Activated CD8-positive, alpha-beta memory T cell treated with anti-CD3 and anti-CD28 coated beads for 36 hours (primary cell): ENCODE measurements at regions not wholly inside any gene's neighbourhood (a gene's known extent, or its start where the extent isn't known, plus 50 kb on each side); places are given as distances from the start of the nearest gene placed in this dataset.

Experiments used
- CTCF ChIA-PET: fragments of 350-600 bp; sonication (Branson Sonifier 250); formaldehyde crosslinking; loops from one replicate; lab custom pipeline; 2021; ENCODE audit warnings: antibody characterized with exemption; lab: Charles Lee
- POLR2A ChIA-PET: fragments of 350-600 bp; sonication (Branson Sonifier 250); formaldehyde crosslinking; loops from one replicate; lab custom pipeline; 2021; ENCODE audit warnings: antibody characterized with exemption; lab: Charles Lee

DNA sequence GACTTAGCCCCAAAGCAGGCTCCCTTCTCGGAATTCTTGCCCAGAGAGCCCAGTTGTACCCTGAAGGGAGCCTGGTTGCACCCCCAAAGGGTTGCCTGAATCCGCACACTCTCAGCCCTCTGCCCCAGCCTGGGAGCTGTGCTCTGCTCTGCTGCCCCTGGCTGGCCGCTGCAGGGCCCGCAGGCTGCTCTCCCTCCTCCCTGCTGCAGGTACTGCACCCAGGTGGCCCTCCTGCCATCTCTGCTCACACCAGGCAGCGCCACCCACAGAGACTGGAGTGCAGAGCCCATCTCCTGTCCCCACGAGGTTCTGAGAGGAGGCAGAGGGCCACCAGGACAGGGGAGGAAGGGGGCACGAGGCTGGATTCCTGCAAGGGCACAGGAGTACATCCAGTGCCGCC lies 134.2 kb upstream of the NSMCE3 start:
- ChIA-PET CTCF (no interaction called here), POLR2A (no interaction called here)

DNA sequence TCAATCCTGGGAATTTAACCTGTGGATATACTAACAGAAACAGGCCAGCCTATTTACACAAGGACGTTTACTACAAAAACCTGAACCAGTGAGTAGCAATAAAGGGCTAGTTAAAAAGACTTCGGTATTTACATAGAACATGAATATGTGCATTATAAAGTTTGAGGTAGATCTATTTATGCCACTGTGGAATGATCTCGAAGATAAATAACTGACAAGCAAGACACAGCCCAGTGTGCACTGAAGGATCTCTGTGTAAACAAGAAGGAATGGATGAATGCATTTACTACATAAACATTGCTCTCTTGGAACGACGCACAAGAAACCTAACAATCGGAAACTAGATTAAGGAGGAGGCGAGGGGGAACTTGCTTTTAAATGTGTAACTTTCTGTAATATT lies 132.0 kb upstream of the NSMCE3 start:
- ChIA-PET CTCF (no interaction called here), POLR2A (no interaction called here)

DNA sequence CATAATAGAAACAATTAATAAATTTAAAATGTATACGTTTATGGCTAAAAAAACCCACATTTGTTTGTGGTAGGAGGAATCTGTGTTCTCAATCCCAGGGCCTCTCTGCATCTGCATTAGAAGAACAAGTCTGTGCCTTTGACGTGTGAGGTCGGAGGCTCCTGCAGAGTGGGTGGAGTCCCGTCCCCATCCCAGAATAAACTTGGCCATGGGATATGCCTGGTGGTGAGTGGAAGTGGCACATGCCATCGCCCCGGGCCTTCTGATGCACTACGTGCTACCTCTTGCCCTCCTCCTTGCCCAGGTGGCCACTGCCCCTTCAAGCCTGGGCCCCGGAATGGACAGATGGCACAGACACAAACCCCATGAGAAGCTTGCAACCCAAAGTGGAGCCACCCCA lies 131.1 kb upstream of the NSMCE3 start:
- POLR2A ChIA-PET, result no interaction called here
- CTCF ChIA-PET, result no interaction called here

GRCh38 chr15:29398907-29399306 lies 129.3 kb upstream of the NSMCE3 start:
- CTCF ChIA-PET, result no interaction called here
- POLR2A ChIA-PET, result no interaction called here

GRCh38 chr15:29396176-29396811 lies 126.7 kb upstream of the NSMCE3 start:
- POLR2A ChIA-PET, result no interaction called here
- CTCF ChIA-PET, result no interaction called here

DNA sequence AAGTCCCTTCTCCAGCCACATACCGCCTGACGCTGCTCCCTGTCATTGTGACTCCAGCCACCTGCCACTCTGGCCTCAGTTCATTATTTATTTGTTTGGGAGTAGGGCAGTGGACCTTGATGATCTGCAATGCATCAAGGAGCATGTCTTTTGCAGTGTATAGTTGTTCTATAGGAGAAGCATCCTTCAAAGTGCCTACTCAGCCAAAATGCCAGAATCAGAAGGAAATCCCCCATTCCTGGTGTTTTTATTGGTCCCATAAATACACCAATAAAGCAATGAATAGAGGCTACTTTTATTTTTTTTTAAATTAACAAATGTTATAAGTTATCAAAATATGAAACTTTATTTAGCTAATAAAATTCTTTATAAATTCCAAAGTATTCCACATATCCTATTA lies 123.8 kb upstream of the NSMCE3 start:
- ChIA-PET POLR2A (no interaction called here), CTCF (no interaction called here)

GRCh38 chr15:29392358-29392757 lies 122.7 kb upstream of the NSMCE3 start:
- POLR2A ChIA-PET, result interaction anchor here (0.5 kb wide), 1 partner anchor 247 kb away, joined by 6 read pairs; no protein-coding TSS in a partner anchor
- CTCF ChIA-PET, result interaction anchor here (0.6 kb wide), 1 partner anchor 146 kb away, joined by 5 read pairs; no protein-coding TSS in a partner anchor

GRCh38 chr15:29390051-29390450 lies 120.4 kb upstream of the NSMCE3 start:
- ChIA-PET CTCF (no interaction called here), POLR2A (no interaction called here)

DNA sequence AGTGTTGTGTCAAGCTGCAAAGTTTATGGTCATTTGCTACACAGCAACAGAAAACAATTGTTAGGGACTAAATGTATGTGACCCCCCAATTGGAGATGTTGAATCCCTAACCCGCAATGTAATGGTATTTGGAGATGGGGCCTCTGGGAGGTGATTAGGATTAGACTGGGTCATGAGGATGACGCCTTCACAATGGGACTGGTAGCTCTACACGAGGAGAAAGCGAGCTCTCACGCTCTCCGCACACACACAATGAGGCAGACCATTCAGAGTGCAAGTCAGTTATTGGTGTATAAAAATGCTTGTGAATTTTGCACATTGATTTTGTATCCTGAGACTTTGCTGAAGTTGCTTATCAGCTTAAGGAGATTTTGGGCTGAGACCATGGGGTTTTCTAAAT lies 116.9 kb upstream of the NSMCE3 start:
- ChIA-PET POLR2A (no interaction called here), CTCF (no interaction called here)

DNA sequence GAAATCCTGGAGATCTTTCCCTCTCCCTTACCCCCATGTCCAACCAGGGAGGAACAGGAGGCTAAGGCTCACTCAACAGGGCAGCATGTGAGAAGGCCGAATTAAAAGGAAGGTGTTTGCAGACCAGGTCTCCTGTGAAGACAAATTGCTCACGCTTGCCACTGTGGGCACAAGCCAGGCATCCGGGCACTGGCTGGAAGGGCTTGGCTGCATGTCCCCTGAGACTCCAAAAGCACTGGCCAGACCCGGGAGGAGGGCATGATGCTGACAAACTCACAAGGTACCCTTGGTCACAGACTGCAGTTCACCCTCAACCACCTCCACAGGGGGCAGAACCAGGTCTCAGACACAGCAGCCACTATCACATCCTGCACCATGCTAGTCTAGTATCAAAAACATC lies 113.7 kb upstream of the NSMCE3 start:
- POLR2A ChIA-PET, result no interaction called here
- CTCF ChIA-PET, result no interaction called here

GRCh38 chr15:29382862-29383261 lies 113.2 kb upstream of the NSMCE3 start:
- ChIA-PET CTCF (no interaction called here), POLR2A (no interaction called here)

DNA sequence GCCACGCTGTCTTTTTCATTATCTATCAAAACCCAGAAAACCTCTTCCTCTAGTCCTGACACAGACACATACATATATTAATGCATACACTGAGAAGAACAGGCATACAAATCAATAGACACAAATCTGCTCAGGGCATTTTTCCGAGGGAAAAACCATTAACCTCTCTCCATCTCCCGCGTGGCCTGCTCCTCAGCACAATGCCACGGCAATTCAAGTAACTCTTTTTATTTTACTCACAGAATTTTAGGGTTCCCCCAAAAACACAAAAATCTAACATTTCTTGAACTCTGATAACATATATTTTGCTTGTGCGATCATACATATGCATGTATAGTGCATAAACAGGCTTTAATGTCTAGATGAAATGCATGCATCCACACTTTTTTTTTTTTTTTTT lies 110.8 kb upstream of the NSMCE3 start:
- POLR2A ChIA-PET, result no interaction called here
- CTCF ChIA-PET, result no interaction called here

- ChIA-PET POLR2A (no interaction called here), CTCF (no interaction called here)
These were observed 110.0 kb upstream of the NSMCE3 start for GRCh38 chr15:29379647-29380046.

DNA sequence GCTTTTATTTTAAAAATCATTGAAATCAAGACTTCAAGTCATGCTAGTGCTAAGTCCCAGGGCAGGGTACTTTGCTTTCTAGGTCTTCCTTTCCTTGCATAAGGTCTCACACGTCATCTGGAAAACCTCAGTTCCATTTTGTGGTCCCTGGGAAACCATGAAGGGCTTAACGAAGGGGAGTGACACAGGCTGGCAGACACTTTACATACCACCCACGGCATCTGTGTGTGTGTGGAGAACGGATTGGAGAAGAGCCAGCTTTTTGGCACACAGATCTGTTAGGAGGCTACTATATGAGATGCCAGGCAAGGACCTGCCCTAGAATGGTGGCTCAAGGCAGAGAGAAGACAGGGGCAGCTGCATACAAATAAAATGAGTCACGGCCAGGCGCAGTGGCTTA lies 107.5 kb upstream of the NSMCE3 start:
- CTCF ChIA-PET, result no interaction called here
- POLR2A ChIA-PET, result no interaction called here

DNA sequence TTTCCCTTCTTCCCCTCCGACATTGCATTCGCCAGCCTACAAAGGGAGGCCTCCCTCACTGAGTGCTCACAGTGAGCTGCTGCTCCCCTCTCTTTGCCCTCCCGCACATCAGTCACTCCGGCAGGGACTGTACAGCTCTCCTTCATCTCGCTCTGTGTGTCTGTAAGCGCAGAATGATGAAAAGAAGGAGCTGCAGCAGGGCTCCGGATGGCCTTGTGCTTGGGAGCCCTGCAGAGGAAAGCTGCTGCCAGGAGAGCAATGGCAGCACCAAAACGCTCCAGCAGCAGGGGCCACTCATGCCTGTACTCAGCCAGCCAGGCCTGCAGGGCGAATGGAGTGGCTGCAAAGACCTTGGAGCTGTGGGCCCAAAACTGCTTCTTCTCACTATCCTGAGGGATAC lies 107.0 kb upstream of the NSMCE3 start:
- CTCF ChIA-PET, result no interaction called here
- POLR2A ChIA-PET, result no interaction called here

GRCh38 chr15:29369261-29369660 lies 99.6 kb upstream of the NSMCE3 start:
- ChIA-PET CTCF (no interaction called here), POLR2A (no interaction called here)

- POLR2A ChIA-PET, result no interaction called here
- CTCF ChIA-PET, result no interaction called here
These were observed 94.9 kb upstream of the NSMCE3 start for GRCh38 chr15:29364426-29365078.

DNA sequence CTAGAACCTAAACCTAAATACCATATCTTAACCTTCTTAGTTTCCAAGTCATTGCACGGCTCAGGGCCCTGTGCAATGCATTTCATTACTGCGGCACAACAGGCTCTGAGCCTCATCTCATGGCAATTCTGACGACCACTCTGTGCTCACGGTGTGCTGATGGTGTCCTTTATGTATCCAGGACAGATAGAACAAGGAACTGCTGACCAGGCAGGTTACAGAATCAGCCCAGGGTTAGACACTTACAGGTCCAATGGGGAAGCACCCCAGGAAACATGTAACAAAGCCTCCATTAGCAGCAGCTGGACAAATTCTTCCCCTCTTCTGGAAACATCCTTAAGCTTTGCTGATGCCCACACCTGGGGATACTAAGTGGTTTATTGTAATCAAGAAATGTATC lies 91.9 kb upstream of the NSMCE3 start:
- POLR2A ChIA-PET, result no interaction called here
- CTCF ChIA-PET, result interaction anchor here (0.7 kb wide), 1 partner anchor 237 kb away, joined by 3 read pairs; no protein-coding TSS in a partner anchor

- CTCF ChIA-PET, result no interaction called here
- POLR2A ChIA-PET, result no interaction called here
These were observed 90.5 kb upstream of the NSMCE3 start for GRCh38 chr15:29360152-29360551.

GRCh38 chr15:29356786-29357185 lies 87.2 kb upstream of the NSMCE3 start:
- ChIA-PET CTCF (no interaction called here), POLR2A (no interaction called here)

DNA sequence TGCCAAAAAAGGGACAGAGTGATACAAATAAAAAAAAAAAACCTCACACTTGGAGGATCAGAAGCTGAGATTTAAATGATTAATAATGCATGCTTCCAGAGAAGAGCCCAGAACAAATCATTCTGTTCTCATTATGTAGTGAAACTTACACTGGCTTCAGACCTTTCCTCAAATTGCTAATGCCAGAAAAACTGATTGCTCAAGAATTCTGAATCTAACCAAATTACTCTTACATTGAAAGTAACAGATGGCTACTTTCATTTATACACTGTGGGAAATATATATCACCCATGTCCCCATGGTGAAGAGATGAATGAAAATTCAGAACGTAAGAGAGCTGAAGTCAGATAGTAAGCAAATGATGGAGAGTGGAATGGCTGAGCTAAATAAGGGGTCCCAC lies 85.9 kb upstream of the NSMCE3 start:
- POLR2A ChIA-PET, result no interaction called here
- CTCF ChIA-PET, result no interaction called here

DNA sequence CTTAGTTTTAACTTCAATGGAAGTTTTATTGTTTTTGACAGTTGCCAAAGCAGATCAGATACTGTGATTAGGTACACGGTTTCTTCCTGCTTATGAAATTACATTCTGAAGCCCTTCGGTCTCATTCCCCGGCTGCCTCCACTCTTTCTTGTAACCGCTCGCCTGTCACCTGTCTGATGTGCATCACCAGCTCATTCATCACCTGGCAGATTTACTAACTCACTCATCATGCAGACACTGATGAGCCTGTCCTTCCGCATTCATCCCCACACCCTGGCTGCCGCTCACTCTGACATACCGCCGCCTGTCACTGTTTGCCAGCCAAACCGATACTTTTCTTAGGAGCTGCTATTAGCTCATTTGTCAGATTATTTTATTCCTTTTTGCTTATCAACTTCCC lies 82.8 kb upstream of the NSMCE3 start:
- POLR2A ChIA-PET, result no interaction called here
- CTCF ChIA-PET, result no interaction called here
